Osteoblast (primary cell): ENCODE measurements at regions not wholly inside any gene's neighbourhood (a gene's known extent, or its start where the extent isn't known, plus 50 kb on each side); places are given as distances from the start of the nearest gene placed in this dataset.
A peak's percentile ranks its signal among the peaks of the same experiment; 100 is the strongest.
"Not testable (repeated sequence)": the region's sequence is repeated elsewhere in the genome, so short reads cannot be mapped to it uniquely, and the experiment has no call there.

Experiments used
- DNase-seq: peaks from one replicate; pipeline ENCODE4 v3.0.0; 2011; ENCODE audit warnings: low spot score, mixed read lengths; ENCODE audit not compliant: insufficient read length; ENCODE audit errors: missing footprints
- H2AFZ ChIP-seq: 2 replicates; pipeline ENCODE4 v1.6.0; 2011; ENCODE audit warnings: mild to moderate bottlenecking, low read length
- H3K27ac ChIP-seq: 2 replicates; pipeline ENCODE4 v1.5.1; 2011; ENCODE audit warnings: mild to moderate bottlenecking, low read depth, low read length, moderate library complexity
- H3K27me3 ChIP-seq: 2 replicates; pipeline ENCODE4 v1.6.0; 2012; ENCODE audit warnings: mild to moderate bottlenecking, control low read depth, inconsistent platforms, low read length, moderate library complexity; ENCODE audit not compliant: insufficient read depth
- H3K36me3 ChIP-seq: 2 replicates; pipeline ENCODE4 v1.5.1; 2011; ENCODE audit warnings: mild to moderate bottlenecking, low read length, control low read depth, moderate library complexity; ENCODE audit not compliant: insufficient read depth
- H3K4me1 ChIP-seq: 2 replicates; pipeline ENCODE4 v1.5.1; 2011; ENCODE audit warnings: mild to moderate bottlenecking, low read length, control low read depth, moderate library complexity; ENCODE audit not compliant: insufficient read depth
- H3K4me2 ChIP-seq: 2 replicates; pipeline ENCODE4 v1.6.0; 2011; ENCODE audit warnings: mild to moderate bottlenecking, low read length; ENCODE audit not compliant: insufficient read depth
- H3K4me3 ChIP-seq: fragments of 200-600 bp; sonication (generic); 3 replicates; pipeline ENCODE4 v1.5.1; 2012; ENCODE audit warnings: mild to moderate bottlenecking, low read length, inconsistent platforms; ENCODE audit not compliant: insufficient read depth
- H3K79me2 ChIP-seq: 2 replicates; pipeline ENCODE4 v1.6.0; 2012; ENCODE audit warnings: mild to moderate bottlenecking, low read length, control low read depth, inconsistent platforms; ENCODE audit not compliant: insufficient read depth
- H3K9me3 ChIP-seq: 2 replicates; pipeline ENCODE4 v1.5.1; 2011; ENCODE audit warnings: low read depth, low read length, control low read depth
- H4K20me1 ChIP-seq: 2 replicates; pipeline ENCODE4 v1.6.0; 2012; ENCODE audit warnings: mild to moderate bottlenecking, low read length, control low read depth; ENCODE audit not compliant: insufficient read depth
- CTCF ChIP-seq: IDR thresholded peaks from 2 replicates; pipeline ENCODE4 v1.5.1; 2011; ENCODE audit warnings: mild to moderate bottlenecking, low read depth, low read length, moderate library complexity; ENCODE audit errors: extremely low read depth

GRCh38 chr18:9048236-9048635 is 54.3 kb upstream of the NDUFV2 start:
- Histone ChIP-seq H3K27me3 (no peaks in the 10 kb centered on the region), H3K4me3 (no peak overlapping the region), H2AFZ (no peak overlapping the region), H3K79me2 (no peaks in the 10 kb centered on the region), H3K27ac (no peak overlapping the region), H3K4me2 (no peak overlapping the region), H3K4me1 (peaks cover 18% of the 10 kb centered on the region), H3K9me3 (peaks cover 6% of the 10 kb centered on the region), H3K36me3 (no peaks in the 10 kb centered on the region), H4K20me1 (no peaks in the 10 kb centered on the region)
- DNase-seq, result no peak
- no peak for TF ChIP-seq CTCF

- H3K4me1 ChIP-seq, result peaks cover 18% of the 10 kb centered on the region
- H3K27ac ChIP-seq, result peak overlapping the region; percentile 77
- H3K9me3 ChIP-seq, result peaks cover 6% of the 10 kb centered on the region
- H3K4me2 ChIP-seq, result peak overlapping the region; percentile 8
- DNase-seq, result peak; percentile 82
- H3K4me3 ChIP-seq, result no peak overlapping the region
- no peak for TF ChIP-seq CTCF
- no peak overlapping the region for H2AFZ ChIP-seq
- H4K20me1 ChIP-seq, result no peaks in the 10 kb centered on the region
- no peaks in the 10 kb centered on the region for H3K79me2 ChIP-seq
- no peaks in the 10 kb centered on the region for H3K36me3 ChIP-seq
- H3K27me3 ChIP-seq, result no peaks in the 10 kb centered on the region
Measured at GRCh38 chr18:9048808-9049494, 53.5 kb upstream of the NDUFV2 start.

- DNase-seq, result no peak
- Histone ChIP-seq H2AFZ (no peak overlapping the region), H3K79me2 (no peaks in the 10 kb centered on the region), H3K4me2 (no peak overlapping the region), H3K36me3 (no peaks in the 10 kb centered on the region), H4K20me1 (no peaks in the 10 kb centered on the region), H3K4me3 (no peak overlapping the region), H3K9me3 (peaks cover 6% of the 10 kb centered on the region), H3K27ac (peak overlapping the region; percentile 77), H3K4me1 (peaks cover 18% of the 10 kb centered on the region), H3K27me3 (no peaks in the 10 kb centered on the region)
- no peak for TF ChIP-seq CTCF
Measured at GRCh38 chr18:9049495-9049809, 53.0 kb upstream of the NDUFV2 start.

DNA sequence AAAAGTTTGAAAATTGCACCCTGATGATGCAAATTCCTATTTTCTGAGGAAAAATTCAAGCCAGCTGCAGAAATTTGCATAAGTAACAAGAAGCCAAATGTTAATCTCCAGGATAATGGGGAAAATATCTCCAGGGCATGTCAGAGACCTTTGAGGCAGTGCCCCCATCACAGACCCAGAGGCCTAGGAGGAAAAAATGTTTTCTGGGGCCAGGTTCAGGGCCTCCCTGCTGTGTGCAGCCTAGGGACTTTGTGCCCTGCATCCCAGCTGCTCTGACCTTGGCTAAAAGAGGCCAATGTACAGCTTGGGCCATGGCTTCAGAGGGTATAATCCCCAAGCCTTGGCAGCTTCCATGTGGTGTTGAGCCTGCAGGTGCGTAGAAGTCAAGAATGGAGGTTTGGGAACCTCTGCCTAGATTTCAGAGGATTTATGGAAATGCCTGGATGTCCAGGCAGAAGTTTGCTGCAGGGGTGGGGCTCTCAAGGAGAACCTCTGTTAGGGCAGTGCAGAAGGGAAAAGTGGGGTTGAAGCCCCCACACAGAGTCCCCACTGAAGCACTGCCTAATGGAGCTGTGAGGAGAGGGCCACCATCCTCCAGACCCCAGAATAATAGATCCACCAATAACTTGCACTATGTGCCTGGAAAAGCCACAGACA is 51.7 kb upstream of the NDUFV2 start:
- H2AFZ ChIP-seq, H3K79me2 ChIP-seq, H3K4me2 ChIP-seq, H3K36me3 ChIP-seq, H3K9me3 ChIP-seq, DNase-seq, H3K4me3 ChIP-seq, H4K20me1 ChIP-seq, H3K27me3 ChIP-seq, H3K27ac ChIP-seq: not testable (repeated sequence)
- peaks cover 26% of the 10 kb centered on the region for H3K4me1 ChIP-seq
